PC-9 (cell line): ENCODE measurements at regions not wholly inside any gene's neighbourhood (a gene's known extent, or its start where the extent isn't known, plus 50 kb on each side); places are given as distances from the start of the nearest gene placed in this dataset.

Experiments
- BruUV-seq: library from RNA; stranded (reverse); fragments of 400-500 nt; replicated peaks from 2 replicates; lab custom pipeline; 2021; lab: Mats Ljungman, UMichigan
- CTCF ChIA-PET: fragments of 300-600 bp; sonication (Branson Sonifier 250); formaldehyde crosslinking; loops from one replicate; lab custom pipeline; 2022; ENCODE audit warnings: antibody characterized with exemption; lab: Charles Lee
- POLR2A ChIA-PET: fragments of 300-600 bp; sonication (Branson Sonifier 250); formaldehyde crosslinking; loops from one replicate; lab custom pipeline; 2022; ENCODE audit warnings: antibody characterized with exemption; ENCODE audit not compliant: unreplicated experiment; lab: Charles Lee
- DNase-seq, 2 experiments: peaks; one replicate each; pipeline versions ENCODE4 v3.0.0 to v3.0.0-alpha.2; 2015 to 2022; ENCODE audit warnings: mixed read lengths in 1 of 2
- H2AFZ ChIP-seq: fragments of 200-600 bp; sonication (generic); 2 replicates; pipeline ENCODE4 v1.8.1; 2017; ENCODE audit warnings: antibody characterized with exemption
- H3F3A ChIP-seq: fragments of 200-600 bp; sonication (generic); 2 replicates; pipeline ENCODE4 v1.8.1; 2017; ENCODE audit warnings: antibody characterized with exemption, mild to moderate bottlenecking, low read depth; ENCODE audit not compliant: insufficient read depth
- H3K27ac ChIP-seq: fragments of 200-600 bp; sonication (generic); 2 replicates; pipeline ENCODE4 v1.6.1; 2016; ENCODE audit warnings: mixed run types
- H3K27me3 ChIP-seq: fragments of 200-600 bp; sonication (generic); 2 replicates; pipeline ENCODE4 v1.6.1; 2016; ENCODE audit warnings: low read depth, mixed run types; ENCODE audit not compliant: insufficient read depth
- H3K36me3 ChIP-seq: fragments of 200-600 bp; sonication (generic); 2 replicates; pipeline ENCODE4 v1.6.1; 2016; ENCODE audit warnings: low read depth, mixed run types
- H3K4me1 ChIP-seq: fragments of 200-600 bp; sonication (generic); replicated peaks from 2 replicates; pipeline ENCODE4 v1.6.1; 2016; ENCODE audit warnings: mixed run types; ENCODE audit not compliant: insufficient read depth
- H3K4me2 ChIP-seq: fragments of 200-600 bp; sonication (generic); 2 replicates; pipeline ENCODE4 v1.6.1; 2017; ENCODE audit warnings: mixed run types
- H3K4me3 ChIP-seq: fragments of 200-600 bp; sonication (generic); 2 replicates; pipeline ENCODE4 v1.6.1; 2016; ENCODE audit warnings: mixed run types
- H3K79me2 ChIP-seq: fragments of 200-600 bp; sonication (generic); 2 replicates; pipeline ENCODE4 v1.6.1; 2017; ENCODE audit warnings: low read depth, mixed run types
- H3K9me2 ChIP-seq: fragments of 200-600 bp; sonication (generic); 2 replicates; pipeline ENCODE4 v1.8.1; 2017; ENCODE audit warnings: mild to moderate bottlenecking; ENCODE audit not compliant: insufficient read depth
- H3K9me3 ChIP-seq: fragments of 200-600 bp; sonication (generic); 2 replicates; pipeline ENCODE4 v1.8.1; 2016; ENCODE audit warnings: low read depth; ENCODE audit not compliant: insufficient read depth
- H4K20me1 ChIP-seq: fragments of 200-600 bp; sonication (generic); 2 replicates; pipeline ENCODE4 v1.8.1; 2017; ENCODE audit not compliant: insufficient read depth
- CTCF ChIP-seq: fragments of 200-600 bp; sonication (generic); conservative IDR thresholded peaks from 2 replicates; pipeline ENCODE4 v1.6.1; 2017; ENCODE audit warnings: mixed run types, antibody characterized with exemption, mild to moderate bottlenecking, moderate library complexity
- EZH2 ChIP-seq: fragments of 200-600 bp; sonication (generic); IDR thresholded peaks from 2 replicates; pipeline ENCODE4 v1.8.0; 2017; ENCODE audit warnings: antibody characterized with exemption, low read depth
- intact Hi-C: fragments of 100-400 bp; cut with micrococcal nuclease; formaldehyde crosslinking; loops from one replicate; pipeline ENCODE4 v1.10.0; 2022; ENCODE audit not compliant: unreplicated experiment

- POLR2A ChIA-PET, result no interaction called here
- no peak for TF ChIP-seq EZH2
- no peak for TF ChIP-seq CTCF
- peaks cover 58% of the 10 kb centered on the region for H3K4me1 ChIP-seq
Measured at GRCh38 chr3:194032828-194033435, 103.0 kb upstream of the HES1 start.

GRCh38 chr3:194034346-194035336 lies 101.3 kb upstream of the HES1 start:
- TF ChIP-seq CTCF, result no peak
- TF ChIP-seq EZH2, result no peak
- Histone ChIP-seq H2AFZ (no peak overlapping the region), H3K4me1 (peaks cover 44% of the 10 kb centered on the region), H3K4me2 (no peak overlapping the region), H3K27ac (no peak overlapping the region), H3F3A (peaks cover 26% of the 10 kb centered on the region), H3K9me2 (no peaks in the 10 kb centered on the region), H3K9me3 (no peaks in the 10 kb centered on the region), H3K4me3 (no peak overlapping the region), H4K20me1 (no peaks in the 10 kb centered on the region), H3K79me2 (no peaks in the 10 kb centered on the region), H3K36me3 (no peaks in the 10 kb centered on the region), H3K27me3 (no peaks in the 10 kb centered on the region)
- POLR2A ChIA-PET, result no interaction called here
- DNase-seq, result no peak
- no TSS peak for BruUV-seq
- intact Hi-C loops, result loop anchor here (5.0 kb wide), 1 partner anchor 52 kb away; no protein-coding TSS in a partner anchor
- CTCF ChIA-PET, result no interaction called here

More at GRCh38 chr3:194032828-194033435, 103.0 kb upstream of the HES1 start:
- H3K4me3 ChIP-seq, result no peak overlapping the region
- CTCF ChIA-PET, result interaction anchor here (0.6 kb wide), 1 partner anchor 188 kb away, joined by 4 read pairs; no protein-coding TSS in a partner anchor
- no TSS peak for BruUV-seq
- intact Hi-C loops, result loop anchor here (1.0 to 5.0 kb wide), 2 partner anchors 51 to 101 kb away; no protein-coding TSS in a partner anchor
- peaks cover 30% of the 10 kb centered on the region for H3F3A ChIP-seq
- no peaks in the 10 kb centered on the region for H3K27me3 ChIP-seq
- H3K36me3 ChIP-seq, result no peaks in the 10 kb centered on the region
- DNase-seq, result no peak
- H2AFZ ChIP-seq, result no peak overlapping the region
- no peaks in the 10 kb centered on the region for H3K9me3 ChIP-seq
- H3K27ac ChIP-seq, result no peak overlapping the region
- H3K9me2 ChIP-seq, result no peaks in the 10 kb centered on the region
- H3K79me2 ChIP-seq, result no peaks in the 10 kb centered on the region
- H4K20me1 ChIP-seq, result no peaks in the 10 kb centered on the region
- H3K4me2 ChIP-seq, result no peak overlapping the region

GRCh38 chr3:194035406-194036138 lies 100.4 kb upstream of the HES1 start:
- Histone ChIP-seq H3K9me3 (no peaks in the 10 kb centered on the region), H2AFZ (no peak overlapping the region), H3K27me3 (no peaks in the 10 kb centered on the region), H3F3A (peaks cover 17% of the 10 kb centered on the region; the same call in 1 of the 2 replicates), H3K79me2 (no peaks in the 10 kb centered on the region), H4K20me1 (no peaks in the 10 kb centered on the region), H3K36me3 (no peaks in the 10 kb centered on the region), H3K27ac (no peak overlapping the region), H3K4me3 (no peak overlapping the region), H3K4me1 (peaks cover 35% of the 10 kb centered on the region), H3K9me2 (no peaks in the 10 kb centered on the region), H3K4me2 (no peak overlapping the region)
- BruUV-seq, result no TSS peak
- intact Hi-C loops, result no loop called here
- ChIA-PET CTCF (no interaction called here), POLR2A (no interaction called here)
- peak in 1 of 2 experiments; percentile 52 for DNase-seq
- no peak for TF ChIP-seq EZH2
- no peak for TF ChIP-seq CTCF
